GM19025 (cell line): ENCODE measurements at regions not wholly inside any gene's neighbourhood (a gene's known extent, or its start where the extent isn't known, plus 50 kb on each side); places are given as distances from the start of the nearest gene placed in this dataset.

Experiments
- ATAC-seq: cut with Tn5 transposase; IDR thresholded peaks from one replicate; pipeline ENCODE4 v1.9.1; 2021; ENCODE audit warnings: mild to moderate bottlenecking, low read depth, moderate library complexity; ENCODE audit not compliant: unreplicated experiment

DNA sequence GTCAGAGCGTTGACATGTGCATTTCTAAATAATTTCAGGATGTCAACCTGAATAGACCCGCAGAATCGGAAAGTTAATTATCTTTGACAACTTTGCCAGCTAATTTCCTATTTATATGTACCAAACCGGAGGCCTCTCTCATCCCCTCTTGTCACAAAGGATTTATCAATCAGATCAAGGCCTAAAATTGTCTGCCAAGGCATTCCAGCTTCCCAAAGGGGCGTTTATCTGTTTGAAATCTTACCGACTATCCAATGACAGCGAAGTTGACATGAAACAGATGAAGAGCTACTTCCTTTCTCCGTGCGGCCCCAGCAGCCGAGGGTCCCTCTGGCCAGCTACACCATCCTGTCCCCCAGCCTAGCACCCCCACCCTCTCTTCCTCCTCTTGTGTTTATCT lies 223.7 kb upstream of the DYNLRB2 start:
- ATAC-seq = no peak

GRCh38 chr16:80314042-80314441 lies 226.8 kb upstream of the DYNLRB2 start:
- no peak for ATAC-seq

- no peak for ATAC-seq
These were observed 231.6 kb upstream of the DYNLRB2 start for GRCh38 chr16:80309178-80309577.

DNA sequence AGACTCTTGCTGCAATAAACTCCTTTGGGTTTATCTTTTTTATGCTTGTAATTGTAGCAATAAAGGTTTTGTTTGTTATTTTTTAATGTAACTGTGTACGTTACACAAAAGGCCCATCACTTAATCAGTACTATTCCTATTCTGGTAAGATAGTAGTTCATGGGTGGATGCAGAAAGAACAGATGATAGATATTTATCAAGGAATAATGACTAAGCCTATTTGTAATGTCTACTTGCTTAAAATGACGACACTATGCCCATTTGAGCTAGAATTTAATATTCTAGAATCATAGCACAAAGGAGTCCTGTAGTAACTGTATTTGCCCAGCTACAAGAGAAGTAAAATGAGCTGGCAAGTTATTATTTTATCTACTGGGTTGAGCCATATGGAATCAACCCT lies 235.4 kb upstream of the DYNLRB2 start:
- ATAC-seq = no peak

GRCh38 chr16:80303691-80304090 lies 237.1 kb upstream of the DYNLRB2 start:
- no peak for ATAC-seq

DNA sequence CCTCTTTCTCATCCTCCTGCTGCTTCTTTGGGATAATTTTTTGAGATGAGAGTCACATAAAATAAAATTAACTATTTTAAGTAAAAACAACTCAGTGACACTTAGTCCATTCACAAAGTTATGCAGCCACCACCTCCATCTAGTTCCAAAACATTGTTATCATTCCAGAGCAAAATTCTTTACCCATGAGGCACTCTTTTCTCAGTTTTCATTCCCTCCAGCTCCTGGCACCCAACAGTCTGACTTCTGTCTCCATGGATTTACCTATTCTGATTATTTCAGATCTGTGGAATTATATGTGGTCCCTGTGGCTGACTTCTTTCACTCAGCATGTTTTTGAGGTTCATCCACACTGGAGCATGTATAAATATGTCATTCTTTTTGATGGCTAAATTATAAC lies 239.9 kb upstream of the DYNLRB2 start:
- ATAC-seq = no peak

- no peak for ATAC-seq
These were observed 240.3 kb upstream of the DYNLRB2 start for GRCh38 chr16:80300456-80300855.

DNA sequence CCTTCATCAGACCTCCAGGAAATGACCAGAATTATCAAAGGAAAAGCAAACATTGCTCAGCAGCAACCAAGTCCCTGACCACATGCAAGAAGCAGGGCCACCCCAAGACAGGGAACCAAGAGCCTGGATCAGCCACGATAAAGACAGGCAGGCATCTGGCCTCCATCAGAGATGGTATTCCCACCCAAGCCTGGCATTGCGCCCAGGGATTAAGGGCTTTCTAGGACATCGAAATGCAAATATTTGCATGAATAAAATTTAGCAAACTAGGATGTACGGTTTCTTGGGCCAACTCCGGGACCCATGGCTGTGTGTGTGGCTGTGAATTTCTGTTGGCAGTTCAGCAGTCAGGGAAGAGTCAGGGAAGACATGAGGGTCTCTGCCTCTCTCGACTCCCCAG lies 241.4 kb upstream of the DYNLRB2 start:
- no peak for ATAC-seq

DNA sequence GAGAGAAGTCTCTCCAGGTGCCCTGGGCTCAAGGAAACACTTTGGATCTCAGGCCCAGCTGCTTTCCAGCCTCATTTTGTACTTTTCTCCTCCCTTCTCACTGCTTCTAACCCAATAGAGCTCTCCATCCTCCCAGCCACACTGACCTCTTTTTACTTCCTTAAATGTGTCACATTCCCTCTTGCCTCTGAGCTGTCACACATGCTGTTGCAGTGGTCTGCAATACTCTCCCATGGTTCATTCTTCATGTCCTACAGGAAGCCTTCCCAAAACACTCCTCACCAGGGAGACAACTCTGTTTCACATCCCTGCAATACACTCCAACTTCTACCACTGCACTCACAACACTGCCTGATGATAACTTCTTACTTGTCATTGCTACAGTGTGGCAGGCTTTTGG lies 242.1 kb upstream of the DYNLRB2 start:
- ATAC-seq = no peak

DNA sequence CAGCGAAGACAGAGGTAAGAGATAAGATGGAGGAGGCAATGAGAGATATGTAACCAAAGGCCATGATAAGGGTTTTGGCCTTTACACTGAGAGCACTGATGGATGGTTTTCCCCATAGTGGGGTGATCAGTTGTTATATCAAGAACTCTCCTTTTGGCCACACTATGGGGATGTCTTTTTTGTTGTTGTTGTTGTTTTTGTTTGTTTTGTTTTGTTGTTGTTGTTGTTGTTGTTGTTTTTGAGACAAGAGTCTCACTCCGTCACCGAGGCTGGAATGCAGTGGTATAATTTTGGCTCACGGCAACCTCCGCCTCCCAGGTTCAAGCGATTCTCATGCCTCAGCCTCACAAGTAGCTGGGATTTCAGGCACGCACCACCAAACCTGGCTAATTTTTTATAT lies 244.8 kb upstream of the DYNLRB2 start:
- ATAC-seq = no peak

- no peak for ATAC-seq
These were observed 246.6 kb upstream of the DYNLRB2 start for GRCh38 chr16:80294172-80294571.

GRCh38 chr16:80288616-80289015 lies 252.2 kb upstream of the DYNLRB2 start:
- no peak for ATAC-seq

DNA sequence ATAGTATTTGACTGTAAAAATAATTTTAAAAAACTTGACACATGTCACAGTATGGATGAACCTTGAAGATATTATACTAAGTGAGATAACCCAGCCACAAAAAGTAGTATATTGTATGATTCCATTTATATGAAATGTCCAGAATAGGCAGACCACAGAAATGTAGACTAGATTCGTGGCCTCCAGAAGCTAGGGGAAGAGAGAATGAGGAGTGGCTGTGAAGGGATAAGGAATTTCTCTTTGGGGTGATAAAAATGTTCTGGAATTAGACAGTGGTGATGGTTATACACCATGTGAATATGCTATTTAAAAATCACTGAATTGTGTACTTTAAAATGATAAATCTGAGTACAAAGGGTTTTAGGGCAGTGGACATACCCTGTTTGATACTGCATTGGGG lies 253.1 kb upstream of the DYNLRB2 start:
- ATAC-seq = no peak

GRCh38 chr16:80285104-80285503 lies 255.7 kb upstream of the DYNLRB2 start:
- no peak for ATAC-seq

DNA sequence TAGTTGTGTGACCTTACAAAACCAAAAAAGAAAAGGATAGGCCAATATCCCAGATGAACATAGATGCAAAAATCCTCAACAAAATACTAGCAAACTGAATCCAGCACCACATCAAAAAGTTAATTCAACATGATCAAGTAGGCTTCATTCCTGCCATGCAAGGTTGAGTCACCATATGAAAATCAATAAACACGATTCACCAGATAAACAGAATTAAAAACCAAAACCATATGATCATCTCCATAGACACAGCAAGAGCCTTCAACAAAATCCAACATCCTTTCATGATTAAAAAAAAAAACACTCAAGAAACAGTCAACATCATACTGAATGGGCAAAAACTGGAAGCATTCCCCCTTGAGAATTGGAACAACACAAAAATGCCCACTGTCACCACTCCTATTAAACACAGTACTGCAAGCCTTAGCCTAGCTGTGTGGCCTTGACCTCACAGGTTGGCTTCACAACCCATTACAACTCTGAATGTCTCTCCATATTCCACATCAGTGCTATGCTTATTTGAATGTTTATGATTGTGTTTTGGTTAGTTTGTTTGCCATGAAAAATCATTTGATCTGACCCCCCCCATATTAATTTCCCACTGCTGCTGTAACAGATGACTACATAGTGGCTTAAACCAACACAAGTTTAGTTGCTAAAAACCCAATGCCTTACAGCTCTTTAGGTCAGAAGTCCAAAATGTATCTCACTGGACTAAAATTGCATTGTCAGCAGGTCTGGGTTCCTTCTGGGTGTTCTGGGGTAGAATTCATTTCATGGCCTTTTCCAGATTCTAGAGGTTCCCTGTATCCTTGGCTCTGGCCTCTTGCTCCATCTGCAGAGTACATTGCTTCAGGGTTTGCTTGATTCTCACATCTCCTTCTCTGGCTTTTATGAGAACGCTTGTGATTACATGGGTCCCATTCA lies 257.1 kb upstream of the DYNLRB2 start:
- no peak for ATAC-seq

DNA sequence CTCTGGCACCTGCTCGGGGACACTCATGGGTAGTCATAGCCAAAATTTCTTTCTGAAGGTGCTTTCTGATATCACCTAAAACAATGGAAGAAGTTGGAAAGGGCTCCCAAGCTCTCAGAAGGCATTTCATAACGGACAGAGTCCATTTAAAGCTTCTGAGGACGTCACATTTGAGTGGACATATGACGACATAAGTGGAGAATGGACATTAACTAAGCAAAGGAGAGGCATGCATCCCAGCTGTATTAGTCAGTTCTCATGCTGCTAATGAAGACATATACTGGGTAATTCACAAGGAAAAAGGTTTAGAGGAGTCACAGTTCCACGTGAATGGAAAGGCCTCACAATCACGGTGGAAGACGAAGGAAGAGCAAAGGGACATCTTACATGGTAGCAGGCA lies 260.2 kb upstream of the DYNLRB2 start:
- ATAC-seq = no peak

- no peak for ATAC-seq
These were observed 261.1 kb upstream of the DYNLRB2 start for GRCh38 chr16:80279656-80280055.

DNA sequence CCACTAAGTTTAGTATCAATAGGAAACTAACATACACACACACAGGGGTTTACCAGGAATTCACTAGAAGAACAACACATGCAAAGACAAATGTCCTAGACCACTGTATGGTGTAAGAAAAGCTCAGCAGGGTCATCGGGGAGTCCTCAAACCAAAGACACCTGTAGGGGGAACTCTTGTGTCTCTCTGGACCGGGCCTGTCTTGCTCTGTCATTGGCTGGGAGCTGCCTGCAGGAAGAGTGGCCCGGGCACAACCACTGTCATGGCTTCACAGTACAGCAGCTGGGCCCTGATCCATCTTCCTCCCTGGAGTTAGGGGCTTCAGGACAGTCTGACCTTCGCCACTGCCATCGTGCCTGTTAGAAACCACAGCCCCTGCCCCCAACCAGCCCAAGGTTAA lies 263.6 kb upstream of the DYNLRB2 start:
- no peak for ATAC-seq

GRCh38 chr16:80274576-80275191 lies 266.1 kb upstream of the DYNLRB2 start:
- no peak for ATAC-seq

DNA sequence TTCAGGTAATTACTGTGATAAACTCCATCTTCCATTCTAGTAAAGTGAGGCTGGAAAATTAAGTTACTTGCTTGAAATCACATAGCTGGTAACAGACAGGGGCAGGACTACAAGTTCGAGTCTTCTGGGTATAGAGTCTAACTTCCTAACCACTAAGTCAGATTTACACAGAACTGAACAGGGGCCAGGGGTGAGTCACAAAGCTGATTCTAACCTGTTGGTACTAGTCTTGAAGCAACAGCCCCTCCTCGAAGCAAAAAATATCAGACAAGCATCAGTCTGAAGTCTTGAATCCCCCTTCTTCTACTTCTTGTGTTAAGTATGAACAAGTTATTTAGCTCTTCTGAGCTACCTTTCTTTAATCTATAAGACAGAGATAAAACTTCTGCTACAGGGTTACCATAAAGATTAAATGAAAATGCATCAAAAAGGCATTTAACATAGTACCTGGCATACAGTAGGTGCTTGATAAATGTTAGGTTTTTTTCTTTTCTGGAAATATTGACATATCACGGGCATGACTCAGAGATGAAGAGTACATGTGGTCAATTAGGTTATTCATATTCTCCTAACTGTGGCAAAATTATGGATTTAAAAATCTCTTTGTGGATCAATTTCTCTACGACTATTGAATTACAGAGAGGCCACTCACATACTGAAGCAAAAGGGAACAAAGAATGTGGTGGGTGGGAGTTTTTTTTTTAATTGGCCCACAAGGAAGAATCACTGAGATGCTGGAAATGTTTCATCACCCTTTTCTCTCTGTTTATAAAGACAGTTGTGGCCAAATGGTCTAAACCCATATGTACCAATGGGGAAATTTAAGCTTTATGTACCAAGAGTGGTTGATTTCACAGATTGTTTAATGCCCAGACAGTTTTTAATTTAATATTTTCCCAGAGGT lies 266.9 kb upstream of the DYNLRB2 start:
- ATAC-seq = no peak
